ENCODE measurements at regions not wholly inside any gene's neighbourhood (a gene's known extent, or its start where the extent isn't known, plus 50 kb on each side); places are given as distances from the start of the nearest gene placed in this dataset.
"Not testable (repeated sequence)": the region's sequence is repeated elsewhere in the genome, so short reads cannot be mapped to it uniquely, and the experiment has no call there.

DNA sequence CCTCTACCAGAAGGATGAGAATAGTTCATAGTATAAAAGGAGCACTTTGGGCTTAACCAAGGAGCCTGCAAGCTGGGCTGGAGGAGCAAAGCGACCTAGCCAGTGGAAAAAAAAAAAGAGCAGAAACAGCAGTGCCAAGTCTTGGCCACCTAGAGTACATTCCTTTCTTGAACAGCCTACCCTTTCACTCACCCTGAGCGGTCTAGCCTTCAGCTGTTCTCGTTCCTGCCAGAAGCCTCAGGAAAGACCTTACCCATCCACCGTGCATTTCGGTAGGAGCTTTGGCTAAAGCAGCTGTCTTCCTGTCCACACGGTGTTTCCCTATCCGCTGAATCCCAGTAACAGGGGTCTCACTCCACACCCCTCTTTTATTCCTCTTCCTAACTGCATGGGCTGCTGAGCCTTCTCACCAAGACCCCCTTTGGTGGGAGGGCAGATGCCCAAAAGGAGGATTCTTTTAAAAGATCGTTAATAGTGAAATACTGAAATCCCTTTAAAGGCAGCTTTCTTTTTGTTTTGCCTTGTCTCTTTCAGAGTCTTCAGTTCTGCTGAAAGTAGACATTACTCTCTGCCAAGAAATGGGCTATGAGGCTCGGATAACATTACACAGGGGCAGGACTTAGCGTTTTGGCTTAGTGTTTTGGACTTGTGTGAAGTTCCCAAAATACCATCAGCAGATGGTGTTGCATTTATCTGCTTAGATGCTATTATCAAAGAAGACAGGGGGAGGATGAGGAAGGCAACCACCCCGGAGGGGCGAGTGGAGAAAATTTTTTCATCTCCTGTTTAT lies 88.5 kb upstream of the METAP2 start:
- TF ChIP-seq, protein P1, sequence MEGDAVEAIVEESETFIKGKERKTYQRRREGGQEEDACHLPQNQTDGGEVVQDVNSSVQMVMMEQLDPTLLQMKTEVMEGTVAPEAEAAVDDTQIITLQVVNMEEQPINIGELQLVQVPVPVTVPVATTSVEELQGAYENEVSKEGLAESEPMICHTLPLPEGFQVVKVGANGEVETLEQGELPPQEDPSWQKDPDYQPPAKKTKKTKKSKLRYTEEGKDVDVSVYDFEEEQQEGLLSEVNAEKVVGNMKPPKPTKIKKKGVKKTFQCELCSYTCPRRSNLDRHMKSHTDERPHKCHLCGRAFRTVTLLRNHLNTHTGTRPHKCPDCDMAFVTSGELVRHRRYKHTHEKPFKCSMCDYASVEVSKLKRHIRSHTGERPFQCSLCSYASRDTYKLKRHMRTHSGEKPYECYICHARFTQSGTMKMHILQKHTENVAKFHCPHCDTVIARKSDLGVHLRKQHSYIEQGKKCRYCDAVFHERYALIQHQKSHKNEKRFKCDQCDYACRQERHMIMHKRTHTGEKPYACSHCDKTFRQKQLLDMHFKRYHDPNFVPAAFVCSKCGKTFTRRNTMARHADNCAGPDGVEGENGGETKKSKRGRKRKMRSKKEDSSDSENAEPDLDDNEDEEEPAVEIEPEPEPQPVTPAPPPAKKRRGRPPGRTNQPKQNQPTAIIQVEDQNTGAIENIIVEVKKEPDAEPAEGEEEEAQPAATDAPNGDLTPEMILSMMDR (IDR thresholded peaks at IDR 0.05): no peak
- no peak for TF ChIP-seq SIN3A (IDR thresholded peaks at IDR 0.05; ENCODE audit: borderline replicate concordance, insufficient read depth, low read depth, low read length)
- TF ChIP-seq POLR2AphosphoS5 (IDR thresholded peaks at IDR 0.05; ENCODE audit: low read depth, low read length): no peak
- TF ChIP-seq TCF7L2 (IDR thresholded peaks at IDR 0.05; ENCODE audit: low read depth, low read length): no peak
- TF ChIP-seq, protein P2, sequence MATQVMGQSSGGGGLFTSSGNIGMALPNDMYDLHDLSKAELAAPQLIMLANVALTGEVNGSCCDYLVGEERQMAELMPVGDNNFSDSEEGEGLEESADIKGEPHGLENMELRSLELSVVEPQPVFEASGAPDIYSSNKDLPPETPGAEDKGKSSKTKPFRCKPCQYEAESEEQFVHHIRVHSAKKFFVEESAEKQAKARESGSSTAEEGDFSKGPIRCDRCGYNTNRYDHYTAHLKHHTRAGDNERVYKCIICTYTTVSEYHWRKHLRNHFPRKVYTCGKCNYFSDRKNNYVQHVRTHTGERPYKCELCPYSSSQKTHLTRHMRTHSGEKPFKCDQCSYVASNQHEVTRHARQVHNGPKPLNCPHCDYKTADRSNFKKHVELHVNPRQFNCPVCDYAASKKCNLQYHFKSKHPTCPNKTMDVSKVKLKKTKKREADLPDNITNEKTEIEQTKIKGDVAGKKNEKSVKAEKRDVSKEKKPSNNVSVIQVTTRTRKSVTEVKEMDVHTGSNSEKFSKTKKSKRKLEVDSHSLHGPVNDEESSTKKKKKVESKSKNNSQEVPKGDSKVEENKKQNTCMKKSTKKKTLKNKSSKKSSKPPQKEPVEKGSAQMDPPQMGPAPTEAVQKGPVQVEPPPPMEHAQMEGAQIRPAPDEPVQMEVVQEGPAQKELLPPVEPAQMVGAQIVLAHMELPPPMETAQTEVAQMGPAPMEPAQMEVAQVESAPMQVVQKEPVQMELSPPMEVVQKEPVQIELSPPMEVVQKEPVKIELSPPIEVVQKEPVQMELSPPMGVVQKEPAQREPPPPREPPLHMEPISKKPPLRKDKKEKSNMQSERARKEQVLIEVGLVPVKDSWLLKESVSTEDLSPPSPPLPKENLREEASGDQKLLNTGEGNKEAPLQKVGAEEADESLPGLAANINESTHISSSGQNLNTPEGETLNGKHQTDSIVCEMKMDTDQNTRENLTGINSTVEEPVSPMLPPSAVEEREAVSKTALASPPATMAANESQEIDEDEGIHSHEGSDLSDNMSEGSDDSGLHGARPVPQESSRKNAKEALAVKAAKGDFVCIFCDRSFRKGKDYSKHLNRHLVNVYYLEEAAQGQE (IDR thresholded peaks at IDR 0.05; ENCODE audit: insufficient read depth in 1 of 2, low read depth in 2 of 2, low read length in 1 of 2): no peak
- no peak for DNase-seq (ENCODE audit: low read depth, low spot score)
- in situ Hi-C loops (cut with HindIII; ENCODE audit: low pct_unique_long_range_greater_than_20kb, low sequenced_read_pairs): no loop called here
- H3K4me1 ChIP-seq (ENCODE audit: control insufficient read depth, insufficient read depth, low read length): no peaks in the 10 kb centered on the region
- H3K4me3 ChIP-seq (ENCODE audit: low read depth in 2 of 2, low read length in 2 of 2): no peak overlapping the region
- intact Hi-C loops (cut with micrococcal nuclease; ENCODE audit: unreplicated experiment): no loop called here
- ATAC-seq: no peak
- H3K9me3 ChIP-seq (ENCODE audit: control insufficient read depth, insufficient read depth, low read depth, low read length): no peaks in the 10 kb centered on the region
- no peaks in the 10 kb centered on the region for H3K36me3 ChIP-seq (ENCODE audit: control insufficient read depth, insufficient read depth, low read length)
- H3K27me3 ChIP-seq (ENCODE audit: control insufficient read depth, insufficient read depth, low read length): peaks cover 3% of the 10 kb centered on the region; the same call in 1 of the 2 replicates
- no peak overlapping the region for H3K27ac ChIP-seq (ENCODE audit: low read length)
- ChIA-PET POLR2A (interaction anchor here (0.6 kb wide), 1 partner anchor 530 kb away, joined by 3 read pairs; no protein-coding TSS in a partner anchor), CTCF (no interaction called here)
- BruUV-seq (replicated peaks): no TSS peak

DNA sequence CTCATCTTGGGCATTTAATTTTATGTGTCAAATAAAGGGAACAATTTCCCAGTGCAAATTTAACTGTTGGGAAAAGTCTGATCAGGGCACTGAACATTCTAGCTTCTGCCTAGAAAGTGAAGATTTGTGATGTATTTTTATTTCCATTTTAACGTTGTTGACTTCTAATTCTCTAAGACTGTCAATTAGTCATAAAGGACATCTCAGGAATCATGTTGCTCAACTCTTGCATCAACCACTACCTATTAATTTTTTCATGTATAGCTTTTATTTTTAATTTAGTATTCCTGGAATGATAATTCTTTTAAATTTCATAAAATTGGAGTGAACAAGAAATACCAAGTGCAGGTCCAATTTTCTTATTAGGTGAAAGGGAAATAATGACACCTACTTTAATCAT lies 87.9 kb upstream of the METAP2 start:
- Histone ChIP-seq H3K9me3 (ENCODE audit: control insufficient read depth, insufficient read depth, low read depth, low read length) (no peaks in the 10 kb centered on the region), H3K36me3 (ENCODE audit: control insufficient read depth, insufficient read depth, low read length) (no peaks in the 10 kb centered on the region), H3K27ac (ENCODE audit: low read length) (no peak overlapping the region), H3K4me3 (ENCODE audit: low read depth in 2 of 2, low read length in 2 of 2) (no peak overlapping the region), H3K4me1 (ENCODE audit: control insufficient read depth, insufficient read depth, low read length) (no peaks in the 10 kb centered on the region), H3K27me3 (ENCODE audit: control insufficient read depth, insufficient read depth, low read length) (peaks cover 3% of the 10 kb centered on the region; the same call in 1 of the 2 replicates)
- DNase-seq (ENCODE audit: low read depth, low spot score): no peak
- ATAC-seq: no peak
- TF ChIP-seq, protein P2 (IDR thresholded peaks at IDR 0.05; ENCODE audit: insufficient read depth in 1 of 2, low read depth in 2 of 2, low read length in 1 of 2): no peak
- no peak for TF ChIP-seq SIN3A (IDR thresholded peaks at IDR 0.05; ENCODE audit: borderline replicate concordance, insufficient read depth, low read depth, low read length)
- no peak for TF ChIP-seq POLR2AphosphoS5 (IDR thresholded peaks at IDR 0.05; ENCODE audit: low read depth, low read length)
- no peak for TF ChIP-seq TCF7L2 (IDR thresholded peaks at IDR 0.05; ENCODE audit: low read depth, low read length)
- TF ChIP-seq, protein P1 (IDR thresholded peaks at IDR 0.05): no peak
- in situ Hi-C loops (cut with HindIII; ENCODE audit: low pct_unique_long_range_greater_than_20kb, low sequenced_read_pairs): no loop called here
- BruUV-seq (replicated peaks): no TSS peak
- ChIA-PET CTCF (no interaction called here), POLR2A (no interaction called here)
- intact Hi-C loops (cut with micrococcal nuclease; ENCODE audit: unreplicated experiment): no loop called here

DNA sequence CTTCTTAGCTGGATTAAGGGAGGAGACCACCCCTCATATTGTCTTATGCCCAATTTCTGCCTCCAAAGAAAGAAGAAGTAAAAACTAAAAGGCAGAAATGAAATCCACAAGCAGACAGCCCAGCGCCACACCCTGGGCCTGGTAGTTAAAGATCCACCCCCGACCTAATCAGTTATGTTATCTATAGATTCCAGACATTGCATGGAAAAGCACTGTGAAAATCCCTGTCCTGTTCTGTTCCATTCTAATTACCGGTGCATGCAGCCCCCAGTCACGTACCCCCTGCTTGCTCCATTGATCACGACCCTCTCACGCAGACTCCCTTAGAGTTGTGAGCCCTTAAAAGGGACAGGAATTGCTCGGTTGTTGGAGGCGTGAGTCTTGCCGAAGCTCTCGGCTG lies 85.7 kb upstream of the METAP2 start:
- intact Hi-C loops (cut with micrococcal nuclease; ENCODE audit: unreplicated experiment); H3K9me3 ChIP-seq (ENCODE audit: control insufficient read depth, insufficient read depth, low read depth, low read length); H3K4me3 ChIP-seq (ENCODE audit: low read depth in 2 of 2, low read length in 2 of 2); H3K36me3 ChIP-seq (ENCODE audit: control insufficient read depth, insufficient read depth, low read length); POLR2A ChIA-PET; CTCF ChIA-PET; H3K4me1 ChIP-seq (ENCODE audit: control insufficient read depth, insufficient read depth, low read length); DNase-seq (ENCODE audit: low read depth, low spot score); ATAC-seq; H3K27ac ChIP-seq (ENCODE audit: low read length); BruUV-seq (replicated peaks); in situ Hi-C loops (cut with HindIII; ENCODE audit: low pct_unique_long_range_greater_than_20kb, low sequenced_read_pairs); H3K27me3 ChIP-seq (ENCODE audit: control insufficient read depth, insufficient read depth, low read length): not testable (repeated sequence)

Data from Panc1 (cell line).